ENCODE measurements at regions not wholly inside any gene's neighbourhood (a gene's known extent, or its start where the extent isn't known, plus 50 kb on each side); places are given as distances from the start of the nearest gene placed in this dataset.

DNA sequence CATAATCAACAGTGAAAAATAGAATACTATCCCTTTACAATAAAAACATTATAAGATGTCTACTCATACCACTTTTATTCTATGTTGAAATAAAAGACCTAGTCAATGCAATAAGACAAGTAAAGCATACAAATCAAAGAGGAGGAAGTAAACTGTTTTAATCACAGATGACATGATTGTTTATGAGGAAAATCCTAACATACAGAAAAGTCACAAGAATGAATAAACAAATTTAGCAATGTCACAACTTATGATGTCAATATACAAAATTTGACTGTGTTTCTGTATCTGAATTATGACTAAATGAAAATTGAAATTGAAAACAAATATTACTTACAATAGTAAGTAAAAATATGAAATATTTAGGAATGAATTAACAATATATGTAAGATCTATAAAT lies 221.9 kb upstream of the GRIA4 start:
- TF ChIP-seq CTCF (IDR thresholded peaks at IDR 0.05): no peak
- no peak for TF ChIP-seq POLR2A (IDR thresholded peaks at IDR 0.05)

Data from lower leg skin (tissue), 3 donors.